IMR-90 (cell line): ENCODE measurements at regions not wholly inside any gene's neighbourhood (a gene's known extent, or its start where the extent isn't known, plus 50 kb on each side); places are given as distances from the start of the nearest gene placed in this dataset.

ENCODE experiments used
- ATAC-seq: fragments of 200-7000 bp; cut with Tn5 transposase; 2 replicates; pipeline ENCODE4 v1.9.1; 2020; ENCODE audit warnings: low read depth, mild to moderate bottlenecking, moderate library complexity
- BruUV-seq: library from RNA; stranded (reverse); fragments of 400-500 nt; replicated peaks from 2 replicates; lab custom pipeline; 2021; lab: Mats Ljungman, UMichigan
- CTCF ChIA-PET: fragments of 300-600 bp; formaldehyde crosslinking; extraction: SDS; loops from one replicate; lab custom pipeline; 2021; ENCODE audit warnings: antibody characterized with exemption; lab: Yijun Ruan, JAX
- POLR2A ChIA-PET: fragments of 300-600 bp; sonication (Branson Sonifier 250); formaldehyde crosslinking; loops from one replicate; lab custom pipeline; 2022; ENCODE audit warnings: antibody characterized with exemption; ENCODE audit not compliant: unreplicated experiment; lab: Charles Lee
- DNase-seq: peaks from one replicate; pipeline ENCODE4 v3.0.0; 2013
- H2AFZ ChIP-seq: replicated peaks from 2 replicates; pipeline ENCODE3; 2013; ENCODE audit warnings: low read length, mild to moderate bottlenecking; ENCODE audit not compliant: poor library complexity
- H2AK5ac ChIP-seq: 2 replicates; pipeline ENCODE4 v1.6.1; 2013; ENCODE audit warnings: low read depth, low read length, inconsistent platforms
- H2AK9ac ChIP-seq: replicated peaks from 2 replicates; pipeline ENCODE3; 2013; ENCODE audit warnings: mild to moderate bottlenecking, low read depth, low read length, moderate library complexity; ENCODE audit not compliant: poor library complexity
- H2BK120ac ChIP-seq: 2 replicates; pipeline ENCODE4 v1.6.1; 2013; ENCODE audit warnings: low read depth, low read length, inconsistent platforms
- H2BK15ac ChIP-seq: 3 replicates; pipeline ENCODE4 v1.6.1; 2013; ENCODE audit warnings: low read depth, low read length, inconsistent platforms
- H2BK20ac ChIP-seq: 2 replicates; pipeline ENCODE4 v1.6.1; 2013; ENCODE audit warnings: low read depth, mild to moderate bottlenecking, inconsistent platforms, low read length, moderate library complexity
- H2BK5ac ChIP-seq: 2 replicates; pipeline ENCODE4 v1.6.1; 2013; ENCODE audit warnings: mild to moderate bottlenecking, low read depth, low read length, inconsistent platforms; ENCODE audit not compliant: poor library complexity, severe bottlenecking
- H3K14ac ChIP-seq: replicated peaks from 2 replicates; pipeline ENCODE4 v1.6.1; 2013; ENCODE audit warnings: low read depth, low read length, inconsistent platforms
- H3K18ac ChIP-seq: 2 replicates; pipeline ENCODE4 v1.6.1; 2013; ENCODE audit warnings: low read depth, low read length, control low read depth
- H3K23ac ChIP-seq: 2 replicates; pipeline ENCODE4 v1.6.1; 2013; ENCODE audit warnings: low read depth, low read length, inconsistent platforms
- H3K27ac ChIP-seq: 2 replicates; pipeline ENCODE4 v1.5.1; 2013; ENCODE audit warnings: mild to moderate bottlenecking, control low read depth, low read length; ENCODE audit not compliant: insufficient read depth
- H3K27me3 ChIP-seq: 2 replicates; pipeline ENCODE4 v1.6.1; 2013; ENCODE audit warnings: low read length; ENCODE audit not compliant: control insufficient read depth, insufficient read depth
- H3K36me3 ChIP-seq: 2 replicates; pipeline ENCODE4 v1.6.1; 2013; ENCODE audit warnings: low read length, mixed read lengths; ENCODE audit not compliant: control insufficient read depth, insufficient read depth
- H3K4ac ChIP-seq: 2 replicates; pipeline ENCODE4 v1.6.1; 2013; ENCODE audit warnings: low read depth, low read length, inconsistent platforms
- H3K4me1 ChIP-seq: 2 replicates; pipeline ENCODE4 v1.6.1; 2013; ENCODE audit warnings: low read length, mixed read lengths; ENCODE audit not compliant: control insufficient read depth, insufficient read depth
- H3K4me2 ChIP-seq: 2 replicates; pipeline ENCODE4 v1.6.1; 2013; ENCODE audit warnings: low read depth, mild to moderate bottlenecking, control low read depth, low read length, moderate library complexity
- H3K4me3 ChIP-seq: 2 replicates; pipeline ENCODE4 v1.5.1; 2013; ENCODE audit warnings: low read depth, mild to moderate bottlenecking, control low read depth, low read length, moderate library complexity; ENCODE audit not compliant: insufficient read depth
- H3K56ac ChIP-seq: 2 replicates; pipeline ENCODE4 v1.6.1; 2013; ENCODE audit warnings: low read length, inconsistent platforms; ENCODE audit not compliant: insufficient read depth; ENCODE audit errors: extremely low read depth
- H3K79me1 ChIP-seq, 2 experiments: 2 replicates each; pipeline ENCODE4 v1.6.1; 2013; ENCODE audit warnings: low read length in 2 of 2, inconsistent platforms in 1 of 2, low read depth in 1 of 2
- H3K9ac ChIP-seq: 2 replicates; pipeline ENCODE4 v1.6.1; 2013; ENCODE audit warnings: low read depth, low read length, control low read depth
- H3K9me1 ChIP-seq: 2 replicates; pipeline ENCODE4 v1.6.1; 2013; ENCODE audit warnings: low read length, inconsistent platforms; ENCODE audit not compliant: insufficient read depth
- H3K9me3 ChIP-seq: 2 replicates; pipeline ENCODE4 v1.6.1; 2013; ENCODE audit warnings: low read length; ENCODE audit not compliant: control insufficient read depth, insufficient read depth
- H4K20me1 ChIP-seq: 2 replicates; pipeline ENCODE4 v1.6.1; 2013; ENCODE audit warnings: low read length, inconsistent platforms; ENCODE audit not compliant: insufficient read depth
- H4K5ac ChIP-seq: 2 replicates; pipeline ENCODE4 v1.6.1; 2013; ENCODE audit warnings: mild to moderate bottlenecking, low read depth, low read length, control low read depth
- H4K8ac ChIP-seq, 2 experiments: 2 replicates each; pipeline ENCODE4 v1.6.1; 2013; ENCODE audit warnings: low read depth in 2 of 2, low read length in 2 of 2, control low read depth in 1 of 2, inconsistent platforms in 1 of 2
- H4K91ac ChIP-seq: 2 replicates; pipeline ENCODE4 v1.6.1; 2013; ENCODE audit warnings: low read depth, low read length, inconsistent platforms; ENCODE audit not compliant: insufficient read depth
- CEBPB ChIP-seq: IDR thresholded peaks from 2 replicates; pipeline ENCODE4 v1.6.1; 2012; ENCODE audit warnings: low read depth, low read length, improper control_type of control experiment
- RAD21 ChIP-seq: IDR thresholded peaks from 2 replicates; pipeline ENCODE4 v1.6.1; 2012; ENCODE audit warnings: low read length, improper control_type of control experiment
- WGBS, 2 experiments: methylation state at CpG; one replicate each; pipeline versions ENCODE4 v1.1.5 to v1.1.7; 2013; ENCODE audit warnings: missing lambda C conversion rate in 2 of 2; ENCODE audit not compliant: insufficient read length in 1 of 2; ENCODE audit errors: extremely low coverage in 2 of 2; 5-methylcytosine and 5-hydroxymethylcytosine counted together
- dilution Hi-C: fragments of 300-500 bp; cut with HindIII; formaldehyde crosslinking; loops from one replicate; pipeline ENCODE4 v1.14.3; 2018; ENCODE audit warnings: low sequenced_read_pairs; ENCODE audit not compliant: unreplicated experiment
- in situ Hi-C: fragments of 300-500 bp; cut with MboI; formaldehyde crosslinking; loops from 3 replicates; pipeline ENCODE4 v1.14.3; 2019; ENCODE audit warnings: low sequenced_read_pairs, inconsistent platforms, mixed read lengths
- intact Hi-C: fragments of 100-400 bp; cut with micrococcal nuclease; formaldehyde crosslinking; loops from 2 replicates; pipeline ENCODE4 v1.10.0; 2022
- TF ChIP-seq, protein P1 (sequence below): conservative IDR thresholded peaks from 2 replicates; pipeline ENCODE4 v1.5.1; 2012; ENCODE audit warnings: mild to moderate bottlenecking, low read depth, low read length, improper control_type of control experiment

DNA sequence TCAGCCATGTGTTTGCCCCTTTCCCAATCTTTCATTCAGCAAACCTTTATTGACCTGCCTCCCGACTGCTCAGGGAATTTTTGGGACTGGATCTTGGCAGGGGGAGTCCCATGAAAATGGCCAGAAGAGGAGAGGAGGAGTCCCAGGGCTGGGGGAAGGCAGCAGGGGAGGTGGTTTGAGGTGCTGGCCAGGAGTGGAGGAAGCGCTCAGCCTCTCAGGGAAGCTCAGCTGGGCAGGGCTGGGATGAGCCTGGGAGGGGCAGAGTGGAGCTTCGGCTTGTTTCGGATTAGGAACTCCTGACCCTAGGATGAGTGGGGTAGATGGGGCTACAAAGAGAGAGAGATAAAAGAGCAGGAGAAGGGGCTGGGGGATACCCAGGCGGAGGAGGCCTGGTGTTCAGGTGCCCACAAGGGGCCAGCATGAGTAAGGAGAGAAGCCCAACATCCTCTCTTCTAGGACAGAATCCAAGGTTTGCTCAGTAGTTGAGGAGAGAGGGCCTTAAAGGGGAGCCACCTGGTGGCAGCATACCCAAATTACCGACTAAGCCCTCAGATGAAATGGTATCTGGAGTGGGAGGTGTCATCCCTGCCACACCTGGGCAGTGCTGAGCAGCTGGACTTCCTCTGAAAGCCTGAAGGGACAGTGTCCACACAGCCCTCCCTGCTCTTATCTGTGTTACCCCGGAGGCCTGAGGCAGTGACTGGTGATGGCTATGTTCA is 91.1 kb downstream of the INHBB start:
- Histone ChIP-seq H3K23ac (no peak overlapping the region), H4K20me1 (no peaks in the 10 kb centered on the region), H3K9me1 (no peaks in the 10 kb centered on the region), H2AFZ (no peak overlapping the region), H3K4me2 (no peak overlapping the region), H2BK120ac (no peak overlapping the region), H3K14ac (no peak overlapping the region), H3K4me3 (no peak overlapping the region), H3K4ac (no peak overlapping the region), H3K27me3 (peaks cover 65% of the 10 kb centered on the region), H2BK5ac (no peak overlapping the region), H3K56ac (no peak overlapping the region), H2AK9ac (no peak overlapping the region), H3K18ac (no peak overlapping the region), H4K8ac (no peak overlapping the region), H3K4me1 (no peaks in the 10 kb centered on the region), H2BK15ac (no peak overlapping the region), H3K9me3 (no peaks in the 10 kb centered on the region), H4K5ac (no peak overlapping the region), H3K36me3 (no peaks in the 10 kb centered on the region), H2AK5ac (no peak overlapping the region), H2BK20ac (no peak overlapping the region), H4K91ac (no peak overlapping the region), H3K27ac (no peak overlapping the region), H3K9ac (no peak overlapping the region), H3K79me1 (no peaks in the 10 kb centered on the region)
- peak; percentile 34; the same call in 1 of the 2 replicates for ATAC-seq
- dilution Hi-C loops: no loop called here
- peak; percentile 13 for DNase-seq
- BruUV-seq: no TSS peak
- POLR2A ChIA-PET: no interaction called here
- CTCF ChIA-PET: interaction anchor here (1.2 kb wide), 1 partner anchor 15 kb away, joined by 5 read pairs; no protein-coding TSS in a partner anchor
- 90% methylated on average over 2 of the region's 7 CpGs; no CpG with 5 or more reads in 1 of the 2 experiments for WGBS, 2 experiments
- TF ChIP-seq RAD21 (peak; percentile 44; the same call in 1 of the 2 replicates), CEBPB (no peak)
- TF ChIP-seq, protein P1, sequence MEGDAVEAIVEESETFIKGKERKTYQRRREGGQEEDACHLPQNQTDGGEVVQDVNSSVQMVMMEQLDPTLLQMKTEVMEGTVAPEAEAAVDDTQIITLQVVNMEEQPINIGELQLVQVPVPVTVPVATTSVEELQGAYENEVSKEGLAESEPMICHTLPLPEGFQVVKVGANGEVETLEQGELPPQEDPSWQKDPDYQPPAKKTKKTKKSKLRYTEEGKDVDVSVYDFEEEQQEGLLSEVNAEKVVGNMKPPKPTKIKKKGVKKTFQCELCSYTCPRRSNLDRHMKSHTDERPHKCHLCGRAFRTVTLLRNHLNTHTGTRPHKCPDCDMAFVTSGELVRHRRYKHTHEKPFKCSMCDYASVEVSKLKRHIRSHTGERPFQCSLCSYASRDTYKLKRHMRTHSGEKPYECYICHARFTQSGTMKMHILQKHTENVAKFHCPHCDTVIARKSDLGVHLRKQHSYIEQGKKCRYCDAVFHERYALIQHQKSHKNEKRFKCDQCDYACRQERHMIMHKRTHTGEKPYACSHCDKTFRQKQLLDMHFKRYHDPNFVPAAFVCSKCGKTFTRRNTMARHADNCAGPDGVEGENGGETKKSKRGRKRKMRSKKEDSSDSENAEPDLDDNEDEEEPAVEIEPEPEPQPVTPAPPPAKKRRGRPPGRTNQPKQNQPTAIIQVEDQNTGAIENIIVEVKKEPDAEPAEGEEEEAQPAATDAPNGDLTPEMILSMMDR: peak; percentile 44
- in situ Hi-C loops: no loop called here
- intact Hi-C loops: no loop called here
